ENCODE measurements at regions not wholly inside any gene's neighbourhood (a gene's known extent, or its start where the extent isn't known, plus 50 kb on each side); places are given as distances from the start of the nearest gene placed in this dataset.

DNA sequence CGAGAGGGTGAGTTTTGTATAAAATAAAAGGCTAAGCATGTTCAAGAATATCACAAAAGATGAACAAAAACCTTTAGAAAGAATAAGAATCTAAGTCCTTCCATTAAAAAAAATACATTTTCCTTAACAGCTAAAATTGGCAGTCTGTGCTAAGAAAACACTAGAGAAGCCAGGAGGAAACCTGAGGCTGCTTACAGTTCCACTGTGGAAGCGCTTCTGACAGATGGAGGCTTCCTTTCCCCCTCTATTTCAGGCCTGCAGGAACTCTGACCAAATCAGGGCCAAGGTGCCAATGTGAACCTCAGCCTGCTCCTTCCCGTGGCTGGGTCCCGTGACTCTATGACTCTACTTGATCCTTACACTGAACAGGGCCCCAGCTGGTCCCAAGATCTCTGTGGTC is 108.1 kb upstream of the ARHGAP28 start:
- Mint-ChIP-seq H3K27ac (ENCODE audit: unreplicated experiment) (no peak overlapping the region), H3K9me3 (ENCODE audit: unreplicated experiment) (peaks cover 6% of the 10 kb centered on the region), H3K4me1 (ENCODE audit: unreplicated experiment) (peaks cover 39% of the 10 kb centered on the region), H3K4me3 (ENCODE audit: unreplicated experiment) (no peak overlapping the region), H3K36me3 (ENCODE audit: unreplicated experiment) (no peaks in the 10 kb centered on the region), H3K27me3 (ENCODE audit: unreplicated experiment) (no peaks in the 10 kb centered on the region)
- no peak for TF ChIP-seq CTCF (IDR thresholded peaks at IDR 0.05)
- no peak for DNase-seq (ENCODE audit: extremely low spot score, unreplicated experiment)

DNA sequence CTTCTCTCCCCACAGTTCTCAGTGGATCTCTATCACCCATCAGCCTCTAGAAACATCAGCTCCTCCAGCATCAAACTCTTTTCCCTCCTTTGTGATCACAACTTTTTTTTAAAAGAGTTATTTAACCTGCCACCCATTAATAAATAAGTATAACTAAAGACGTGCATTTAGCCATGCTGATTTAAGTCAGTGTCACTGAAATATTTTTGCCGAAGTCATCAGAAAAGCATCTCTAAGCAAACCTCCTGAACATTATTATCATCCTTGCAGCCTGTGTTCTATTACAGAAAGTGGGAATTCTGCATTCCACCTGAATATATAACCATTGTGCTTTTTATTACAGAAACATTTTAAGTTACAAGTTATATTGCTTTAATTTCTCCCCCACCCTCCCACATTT is 106.2 kb upstream of the ARHGAP28 start:
- Mint-ChIP-seq H3K9me3 (ENCODE audit: unreplicated experiment) (peaks cover 6% of the 10 kb centered on the region), H3K36me3 (ENCODE audit: unreplicated experiment) (no peaks in the 10 kb centered on the region), H3K4me1 (ENCODE audit: unreplicated experiment) (peaks cover 56% of the 10 kb centered on the region), H3K4me3 (ENCODE audit: unreplicated experiment) (no peak overlapping the region), H3K27me3 (ENCODE audit: unreplicated experiment) (no peaks in the 10 kb centered on the region), H3K27ac (ENCODE audit: unreplicated experiment) (peak overlapping the region; percentile 0)
- no peak for DNase-seq (ENCODE audit: extremely low spot score, unreplicated experiment)
- TF ChIP-seq CTCF (IDR thresholded peaks at IDR 0.05): no peak

DNA sequence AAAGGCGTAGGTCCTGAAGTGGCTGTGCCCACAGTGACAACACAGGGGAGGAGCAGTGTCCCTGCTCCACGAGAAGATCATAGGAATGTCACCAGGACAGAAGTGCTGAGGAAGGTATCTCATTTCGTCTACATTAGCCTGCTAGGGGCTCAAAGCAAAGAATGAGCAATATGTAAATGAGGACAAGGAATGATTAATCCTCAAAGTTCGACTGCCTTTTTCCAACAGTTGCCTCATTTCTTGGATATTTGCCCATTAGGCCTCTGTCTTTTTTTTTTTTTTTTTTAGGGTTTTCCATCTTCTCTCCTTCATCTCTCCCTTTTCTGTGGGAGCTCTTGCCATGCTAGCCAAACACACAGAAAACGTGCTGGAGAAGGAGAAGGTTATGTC is 105.2 kb upstream of the ARHGAP28 start:
- H3K36me3 Mint-ChIP-seq (ENCODE audit: unreplicated experiment): no peaks in the 10 kb centered on the region
- H3K9me3 Mint-ChIP-seq (ENCODE audit: unreplicated experiment): no peaks in the 10 kb centered on the region
- H3K4me1 Mint-ChIP-seq (ENCODE audit: unreplicated experiment): peaks cover 63% of the 10 kb centered on the region
- no peak for DNase-seq (ENCODE audit: extremely low spot score, unreplicated experiment)
- H3K4me3 Mint-ChIP-seq (ENCODE audit: unreplicated experiment): peak overlapping the region; percentile 8
- TF ChIP-seq CTCF (IDR thresholded peaks at IDR 0.05): no peak
- no peaks in the 10 kb centered on the region for H3K27me3 Mint-ChIP-seq (ENCODE audit: unreplicated experiment)
- peak overlapping the region; percentile 82 for H3K27ac Mint-ChIP-seq (ENCODE audit: unreplicated experiment)

GRCh38 chr18:6624661-6625311 is 104.7 kb upstream of the ARHGAP28 start:
- H3K27ac Mint-ChIP-seq (ENCODE audit: unreplicated experiment): peak overlapping the region; percentile 82
- peak overlapping the region; percentile 8 for H3K4me3 Mint-ChIP-seq (ENCODE audit: unreplicated experiment)
- peaks cover 67% of the 10 kb centered on the region for H3K4me1 Mint-ChIP-seq (ENCODE audit: unreplicated experiment)
- DNase-seq (ENCODE audit: extremely low spot score, unreplicated experiment): no peak
- TF ChIP-seq CTCF (IDR thresholded peaks at IDR 0.05): no peak
- no peaks in the 10 kb centered on the region for H3K36me3 Mint-ChIP-seq (ENCODE audit: unreplicated experiment)
- no peaks in the 10 kb centered on the region for H3K9me3 Mint-ChIP-seq (ENCODE audit: unreplicated experiment)
- no peaks in the 10 kb centered on the region for H3K27me3 Mint-ChIP-seq (ENCODE audit: unreplicated experiment)

DNA sequence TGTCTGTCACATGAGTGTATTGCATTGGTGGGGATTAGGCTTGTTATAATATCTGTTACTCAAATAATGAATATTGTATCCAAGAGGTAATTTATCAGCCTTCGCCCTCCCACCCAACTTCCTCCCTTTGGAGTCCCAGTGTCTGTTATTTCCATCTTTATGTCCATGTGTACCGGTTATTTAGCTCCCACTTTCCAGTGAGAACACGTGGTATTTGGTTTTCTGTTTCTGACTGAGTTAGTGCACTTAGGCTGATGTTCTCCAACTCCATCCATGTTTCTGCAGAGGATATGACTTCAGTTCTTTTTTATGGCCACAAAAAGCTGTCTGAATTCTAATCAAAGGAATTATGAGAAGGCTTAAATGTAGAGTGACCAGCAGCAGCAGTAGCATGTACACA is 104.0 kb upstream of the ARHGAP28 start:
- Mint-ChIP-seq H3K4me1 (ENCODE audit: unreplicated experiment) (peaks cover 68% of the 10 kb centered on the region), H3K27me3 (ENCODE audit: unreplicated experiment) (no peaks in the 10 kb centered on the region), H3K27ac (ENCODE audit: unreplicated experiment) (peak overlapping the region; percentile 72), H3K36me3 (ENCODE audit: unreplicated experiment) (no peaks in the 10 kb centered on the region), H3K9me3 (ENCODE audit: unreplicated experiment) (no peaks in the 10 kb centered on the region), H3K4me3 (ENCODE audit: unreplicated experiment) (no peak overlapping the region)
- no peak for DNase-seq (ENCODE audit: extremely low spot score, unreplicated experiment)
- TF ChIP-seq CTCF (IDR thresholded peaks at IDR 0.05): no peak
